Brain microvascular endothelial cell (primary cell): ENCODE measurements at regions not wholly inside any gene's neighbourhood (a gene's known extent, or its start where the extent isn't known, plus 50 kb on each side); places are given as distances from the start of the nearest gene placed in this dataset.

Experiments used
- DNase-seq: peaks from one replicate; pipeline ENCODE4 v3.0.0-alpha.2; 2020
- H3K27ac ChIP-seq: fragments of 250-450 bp; sonication (Bioruptor Pico); 2 replicates; pipeline ENCODE4 v1.5.1; 2020; ENCODE audit warnings: mild to moderate bottlenecking, moderate library complexity
- H3K27me3 ChIP-seq: fragments of 250-450 bp; sonication (Bioruptor Pico); replicated peaks from 2 replicates; pipeline ENCODE4 v1.5.1; 2020; ENCODE audit warnings: mild to moderate bottlenecking
- H3K36me3 ChIP-seq: fragments of 250-450 bp; sonication (Bioruptor Pico); replicated peaks from 2 replicates; pipeline ENCODE4 v1.5.1; 2020; ENCODE audit warnings: mild to moderate bottlenecking
- H3K4me3 ChIP-seq: 2 replicates; pipeline ENCODE4 v1.5.1; 2011; ENCODE audit warnings: low read depth, mild to moderate bottlenecking, control low read depth, low read length, moderate library complexity
- CTCF ChIP-seq: IDR thresholded peaks from 2 replicates; pipeline ENCODE4 v1.5.1; 2011; ENCODE audit warnings: low read depth, mild to moderate bottlenecking, moderate library complexity, low read length, control low read depth, inconsistent platforms; ENCODE audit errors: missing control alignments
- in situ Hi-C: cut with HindIII; loops from 2 replicates; pipeline ENCODE4 v1.10.0; 2017; ENCODE audit warnings: low sequenced_read_pairs, low pct_ligation_motif_present

- in situ Hi-C loops, result no loop called here
- DNase-seq, result no peak
- Histone ChIP-seq H3K4me3 (no peak overlapping the region), H3K27ac (no peak overlapping the region), H3K27me3 (no peaks in the 10 kb centered on the region), H3K36me3 (no peaks in the 10 kb centered on the region)
- no peak for TF ChIP-seq CTCF
Observed at GRCh38 chr4:132312521-132312920, 836.6 kb upstream of the PCDH10 start.

- in situ Hi-C loops, result no loop called here
- no peaks in the 10 kb centered on the region for H3K36me3 ChIP-seq
- no peak overlapping the region for H3K27ac ChIP-seq
- H3K4me3 ChIP-seq, result no peak overlapping the region
- no peak for TF ChIP-seq CTCF
- H3K27me3 ChIP-seq, result no peaks in the 10 kb centered on the region
- DNase-seq, result no peak
Observed at GRCh38 chr4:132313852-132314251, 835.2 kb upstream of the PCDH10 start.

GRCh38 chr4:132316738-132317137, 832.4 kb upstream of the PCDH10 start:
- no peaks in the 10 kb centered on the region for H3K27me3 ChIP-seq
- DNase-seq, result no peak
- H3K27ac ChIP-seq, result no peak overlapping the region
- H3K4me3 ChIP-seq, result no peak overlapping the region
- in situ Hi-C loops, result no loop called here
- no peaks in the 10 kb centered on the region for H3K36me3 ChIP-seq
- no peak for TF ChIP-seq CTCF

GRCh38 chr4:132317923-132318322, 831.2 kb upstream of the PCDH10 start:
- in situ Hi-C loops, result no loop called here

GRCh38 chr4:132328761-132329160, 820.3 kb upstream of the PCDH10 start:
- in situ Hi-C loops, result no loop called here
- no peak for DNase-seq

More at GRCh38 chr4:132317923-132318322, 831.2 kb upstream of the PCDH10 start:
- Histone ChIP-seq H3K4me3 (no peak overlapping the region), H3K36me3 (no peaks in the 10 kb centered on the region), H3K27me3 (no peaks in the 10 kb centered on the region), H3K27ac (no peak overlapping the region)
- TF ChIP-seq CTCF, result no peak
- DNase-seq, result no peak

More at GRCh38 chr4:132328761-132329160, 820.3 kb upstream of the PCDH10 start:
- no peak for TF ChIP-seq CTCF
- H3K27me3 ChIP-seq, result no peaks in the 10 kb centered on the region
- H3K27ac ChIP-seq, result no peak overlapping the region
- no peaks in the 10 kb centered on the region for H3K36me3 ChIP-seq
- H3K4me3 ChIP-seq, result no peak overlapping the region
